Heart right ventricle (tissue), 16 donors: ENCODE measurements at regions not wholly inside any gene's neighbourhood (a gene's known extent, or its start where the extent isn't known, plus 50 kb on each side); places are given as distances from the start of the nearest gene placed in this dataset.

ENCODE experiments used
- ATAC-seq, 8 donors: fragments of 200-7000 bp; cut with Tn5 transposase; one replicate each; pipeline ENCODE4 v1.9.1; 2020; ENCODE audit warnings: mild to moderate bottlenecking in 8 of 8, moderate library complexity in 8 of 8, moderate number of reproducible peaks in 1 of 8
- DNase-seq, 2 donors: peaks; one replicate each; pipeline ENCODE4 v3.0.0-alpha.2; 2020
- H3K27ac ChIP-seq, 10 donors: fragments of 200-600 bp; sonication (generic) in 2 of 10; one replicate each; pipeline versions ENCODE4 v1.5.0 to v1.8.0; 2020 to 2022; ENCODE audit warnings: mild to moderate bottlenecking in 3 of 10
- H3K27me3 ChIP-seq, 7 donors: fragments of 200-600 bp; one replicate each; pipeline ENCODE4 v1.8.0; 2021 to 2022; ENCODE audit warnings: mild to moderate bottlenecking in 2 of 7
- H3K36me3 ChIP-seq, 9 donors: fragments of 200-600 bp; sonication (generic) in 1 of 9; one replicate each; pipeline versions ENCODE4 v1.5.0 to v1.8.0; 2020 to 2022; ENCODE audit warnings: mild to moderate bottlenecking in 2 of 9
- H3K4me1 ChIP-seq, 9 donors: fragments of 200-600 bp; sonication (generic) in 1 of 9; one replicate each; pipeline versions ENCODE4 v1.5.0 to v1.8.0; 2020 to 2022; ENCODE audit warnings: mild to moderate bottlenecking in 4 of 9
- H3K4me3 ChIP-seq, 10 donors: fragments of 200-600 bp; sonication (generic) in 2 of 10; one replicate each; pipeline versions ENCODE4 v1.5.0 to v1.8.0; 2020 to 2022; ENCODE audit warnings: mild to moderate bottlenecking in 7 of 10, moderate library complexity in 2 of 10
- H3K9me3 ChIP-seq, 11 donors: fragments of 200-600 bp in 10 of 11; sonication (generic) in 2 of 11; one replicate each; pipeline versions ENCODE4 v1.5.0 to v1.8.0; 2013 to 2022; ENCODE audit warnings: mild to moderate bottlenecking in 2 of 11, control low read depth in 1 of 11, moderate library complexity in 1 of 11
- WGBS, 2 donors: extraction: QIAGEN DNeasy Blood & Tissue Kit; methylation state at CpG; one replicate each; pipeline ENCODE4 v1.1.7; 2013; ENCODE audit warnings: inconsistent platforms in 1 of 2; 5-methylcytosine and 5-hydroxymethylcytosine counted together
- intact Hi-C, 10 donors: fragments of 100-400 bp; cut with DNase I; formaldehyde crosslinking; loops; one replicate each; pipeline versions ENCODE4 v1.11.1 to v1.14.2; 2022
- TF ChIP-seq, protein P1 (sequence below), 9 donors: fragments of 200-600 bp; sonication (generic) in 2 of 9; IDR thresholded peaks; one replicate each; pipeline versions ENCODE4 v1.5.0 to v1.8.0; 2021 to 2022; ENCODE audit warnings: antibody characterized with exemption in 9 of 9, mild to moderate bottlenecking in 5 of 9, moderate library complexity in 1 of 9
- donor health status: Arrhythmogenic right ventricular cardiomyopathy.
- donor health status: ischemic (EF 13 %, LVEDD 7.1; RV severe dilation, severe dysfunction).
- donor health status: healthy with polysubstance abuse.
- donor health status: DM: no; HTN: yes; CAD: no.
- donor health status: DM: no; HTN: no; CAD: no.
- donor health status: ischemic (EF 25% LVEDD 6.9; RV normal size, moderate dysfunction).
- donor health status: ischemic (EF 25% LVEDD 5.7; RV mildly dilated, moderate dysfunction).
- donor health status: healthy.
- donor health status: DM: yes; HTN: yes; CAD: no.
- donor health status: Ischemic cardiomyopathy.
- donor health status: ischemic (EF 35%, LVEDD 5.7; RV mildly dilated, moderate dysfunction).
- donor health status: nonischemic (EF 11% LVEDD 7.7; RV severe dilation, severe dysfunction).
- donor health status: DM: yes; HTN: yes; CAD: no.
- donor health status: PGD.
- donor health status: ischemic (EF 29% LVEDD 5.4; RV normal size, mild dysfunction).
- donor health status: nonischemic (EF 23%, LVEDD 6.1; RV moderate dilation, normal function).

DNA sequence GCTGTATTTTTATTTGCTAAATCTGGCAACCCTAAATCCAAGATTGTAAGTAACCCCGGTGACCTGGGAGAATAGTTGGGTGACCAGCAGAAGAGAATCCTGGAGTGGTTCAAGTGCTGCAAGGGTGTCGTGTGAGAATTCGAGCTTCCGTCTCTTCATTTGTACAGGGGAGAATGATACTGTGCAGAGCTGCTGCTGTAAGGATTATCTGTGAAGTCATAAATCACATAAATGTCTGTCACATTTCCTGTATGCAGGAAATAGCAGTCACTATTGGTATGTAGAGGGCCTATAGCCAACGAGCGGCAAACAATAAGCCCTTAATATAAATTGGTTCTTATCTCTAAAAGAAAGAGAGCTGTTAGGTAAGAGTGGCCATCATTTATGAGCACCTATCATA is 90.7 kb downstream of the ATP1A1 start:
- 62 to 71% methylated on average over 6 of the region's 6 CpGs for WGBS, 2 donors
- DNase-seq (no peak), ATAC-seq (no peak)
- no peaks in the 10 kb centered on the region for H3K27me3 ChIP-seq
- H3K4me1 ChIP-seq: peaks cover 0 to 6% (median 0%) of the 10 kb centered on the region in 9 donors
- H3K4me3 ChIP-seq: no peak overlapping the region
- no peak overlapping the region for H3K27ac ChIP-seq
- TF ChIP-seq, protein P1, sequence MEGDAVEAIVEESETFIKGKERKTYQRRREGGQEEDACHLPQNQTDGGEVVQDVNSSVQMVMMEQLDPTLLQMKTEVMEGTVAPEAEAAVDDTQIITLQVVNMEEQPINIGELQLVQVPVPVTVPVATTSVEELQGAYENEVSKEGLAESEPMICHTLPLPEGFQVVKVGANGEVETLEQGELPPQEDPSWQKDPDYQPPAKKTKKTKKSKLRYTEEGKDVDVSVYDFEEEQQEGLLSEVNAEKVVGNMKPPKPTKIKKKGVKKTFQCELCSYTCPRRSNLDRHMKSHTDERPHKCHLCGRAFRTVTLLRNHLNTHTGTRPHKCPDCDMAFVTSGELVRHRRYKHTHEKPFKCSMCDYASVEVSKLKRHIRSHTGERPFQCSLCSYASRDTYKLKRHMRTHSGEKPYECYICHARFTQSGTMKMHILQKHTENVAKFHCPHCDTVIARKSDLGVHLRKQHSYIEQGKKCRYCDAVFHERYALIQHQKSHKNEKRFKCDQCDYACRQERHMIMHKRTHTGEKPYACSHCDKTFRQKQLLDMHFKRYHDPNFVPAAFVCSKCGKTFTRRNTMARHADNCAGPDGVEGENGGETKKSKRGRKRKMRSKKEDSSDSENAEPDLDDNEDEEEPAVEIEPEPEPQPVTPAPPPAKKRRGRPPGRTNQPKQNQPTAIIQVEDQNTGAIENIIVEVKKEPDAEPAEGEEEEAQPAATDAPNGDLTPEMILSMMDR (IDR thresholded peaks at IDR 0.05): no peak
- no peaks in the 10 kb centered on the region for H3K36me3 ChIP-seq
- intact Hi-C loops: no loop called here
- H3K9me3 ChIP-seq: no peaks in the 10 kb centered on the region
